BE2C (cell line): ENCODE measurements at regions not wholly inside any gene's neighbourhood (a gene's known extent, or its start where the extent isn't known, plus 50 kb on each side); places are given as distances from the start of the nearest gene placed in this dataset.

Source experiments
- DNase-seq: peaks from one replicate; pipeline ENCODE4 v3.0.0-alpha.2; 2020
- H3K27me3 ChIP-seq: fragments of 250-450 bp; sonication (Bioruptor Pico); 2 replicates; pipeline ENCODE4 v1.5.1; 2020; ENCODE audit warnings: mild to moderate bottlenecking
- H3K36me3 ChIP-seq: fragments of 250-450 bp; sonication (Bioruptor Pico); 2 replicates; pipeline ENCODE4 v1.5.1; 2020; ENCODE audit warnings: mild to moderate bottlenecking
- H3K4me1 ChIP-seq: fragments of 250-450 bp; sonication (Bioruptor Pico); 2 replicates; pipeline ENCODE4 v1.5.1; 2020
- H3K4me3 ChIP-seq: 2 replicates; pipeline ENCODE4 v1.5.1; 2011; ENCODE audit warnings: low read depth, low read length
- H3K9me3 ChIP-seq: fragments of 250-450 bp; sonication (Bioruptor Pico); 2 replicates; pipeline ENCODE4 v1.5.1; 2020
- TF ChIP-seq, protein P1 (sequence below): IDR thresholded peaks from 2 replicates; pipeline ENCODE4 v1.5.1; 2012; ENCODE audit warnings: mild to moderate bottlenecking, low read depth, low read length

DNA sequence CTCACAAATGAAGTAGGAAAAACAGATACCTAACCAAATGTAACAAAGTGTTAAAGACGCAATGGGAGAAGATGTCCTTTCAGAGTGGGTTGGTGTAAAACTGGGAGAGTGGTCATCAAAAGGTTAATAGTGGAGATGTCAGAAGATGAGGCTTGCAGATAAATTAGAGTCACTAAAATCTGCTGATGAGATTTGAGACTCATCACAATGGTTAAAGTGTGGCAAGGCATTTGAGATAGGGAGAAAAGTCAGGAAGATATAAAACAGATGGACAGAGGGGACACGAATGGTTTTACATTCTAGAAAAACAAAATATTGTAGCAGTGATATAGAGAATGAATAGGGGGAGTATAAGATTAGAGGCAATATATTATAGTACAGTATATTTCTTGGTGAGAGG lies 406.0 kb upstream of the SEMA6A start:
- no peaks in the 10 kb centered on the region for H3K9me3 ChIP-seq
- H3K27me3 ChIP-seq, result no peaks in the 10 kb centered on the region
- H3K4me1 ChIP-seq, result no peaks in the 10 kb centered on the region; the same call in 1 of the 2 replicates
- TF ChIP-seq, protein P1, sequence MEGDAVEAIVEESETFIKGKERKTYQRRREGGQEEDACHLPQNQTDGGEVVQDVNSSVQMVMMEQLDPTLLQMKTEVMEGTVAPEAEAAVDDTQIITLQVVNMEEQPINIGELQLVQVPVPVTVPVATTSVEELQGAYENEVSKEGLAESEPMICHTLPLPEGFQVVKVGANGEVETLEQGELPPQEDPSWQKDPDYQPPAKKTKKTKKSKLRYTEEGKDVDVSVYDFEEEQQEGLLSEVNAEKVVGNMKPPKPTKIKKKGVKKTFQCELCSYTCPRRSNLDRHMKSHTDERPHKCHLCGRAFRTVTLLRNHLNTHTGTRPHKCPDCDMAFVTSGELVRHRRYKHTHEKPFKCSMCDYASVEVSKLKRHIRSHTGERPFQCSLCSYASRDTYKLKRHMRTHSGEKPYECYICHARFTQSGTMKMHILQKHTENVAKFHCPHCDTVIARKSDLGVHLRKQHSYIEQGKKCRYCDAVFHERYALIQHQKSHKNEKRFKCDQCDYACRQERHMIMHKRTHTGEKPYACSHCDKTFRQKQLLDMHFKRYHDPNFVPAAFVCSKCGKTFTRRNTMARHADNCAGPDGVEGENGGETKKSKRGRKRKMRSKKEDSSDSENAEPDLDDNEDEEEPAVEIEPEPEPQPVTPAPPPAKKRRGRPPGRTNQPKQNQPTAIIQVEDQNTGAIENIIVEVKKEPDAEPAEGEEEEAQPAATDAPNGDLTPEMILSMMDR, result no peak
- no peak for DNase-seq
- no peaks in the 10 kb centered on the region for H3K36me3 ChIP-seq
- no peak overlapping the region for H3K4me3 ChIP-seq

DNA sequence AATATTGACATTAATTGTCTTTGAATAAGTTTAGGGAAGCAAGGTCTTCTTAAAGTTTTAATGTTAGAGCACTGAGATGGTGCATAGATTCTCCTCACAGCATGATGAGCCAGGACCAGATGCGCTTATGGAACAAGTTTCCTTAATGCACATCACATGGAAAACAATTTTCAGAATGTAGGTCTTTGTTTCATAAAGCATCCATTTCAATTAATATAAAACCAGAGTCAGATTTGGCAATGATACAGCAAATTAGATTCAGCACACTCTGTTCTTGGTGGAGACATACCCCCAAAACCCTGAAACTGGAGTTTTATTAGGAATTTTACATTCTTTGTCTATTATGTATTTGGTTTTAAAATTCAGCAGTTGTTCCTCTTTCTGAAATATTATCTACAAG lies 402.1 kb upstream of the SEMA6A start:
- Histone ChIP-seq H3K27me3 (no peaks in the 10 kb centered on the region), H3K9me3 (no peaks in the 10 kb centered on the region), H3K4me3 (no peak overlapping the region), H3K4me1 (no peaks in the 10 kb centered on the region), H3K36me3 (no peaks in the 10 kb centered on the region)
- TF ChIP-seq, protein P1, result no peak
- DNase-seq, result no peak

DNA sequence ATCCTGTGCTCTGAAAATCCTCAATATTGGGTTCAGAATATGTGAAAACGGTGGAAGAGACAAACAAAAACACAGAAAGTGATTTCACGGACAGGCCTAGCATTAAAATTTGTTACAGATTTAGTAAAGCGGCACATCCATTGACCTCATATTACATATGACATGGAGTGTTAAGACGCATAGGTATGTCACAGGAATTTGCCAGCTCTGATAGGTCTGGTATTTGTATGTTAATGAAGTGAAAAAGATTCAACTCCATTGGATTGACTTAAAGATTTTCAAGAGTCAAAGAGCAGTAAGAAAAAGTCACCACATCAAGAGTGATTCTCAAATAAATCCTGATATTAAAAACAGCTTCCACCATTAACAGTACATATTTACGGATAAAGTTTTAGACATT lies 396.5 kb upstream of the SEMA6A start:
- DNase-seq, result no peak
- H3K27me3 ChIP-seq, result no peaks in the 10 kb centered on the region
- H3K4me3 ChIP-seq, result no peak overlapping the region
- no peaks in the 10 kb centered on the region for H3K9me3 ChIP-seq
- H3K4me1 ChIP-seq, result peaks cover 18% of the 10 kb centered on the region
- TF ChIP-seq, protein P1, result no peak
- H3K36me3 ChIP-seq, result no peaks in the 10 kb centered on the region

DNA sequence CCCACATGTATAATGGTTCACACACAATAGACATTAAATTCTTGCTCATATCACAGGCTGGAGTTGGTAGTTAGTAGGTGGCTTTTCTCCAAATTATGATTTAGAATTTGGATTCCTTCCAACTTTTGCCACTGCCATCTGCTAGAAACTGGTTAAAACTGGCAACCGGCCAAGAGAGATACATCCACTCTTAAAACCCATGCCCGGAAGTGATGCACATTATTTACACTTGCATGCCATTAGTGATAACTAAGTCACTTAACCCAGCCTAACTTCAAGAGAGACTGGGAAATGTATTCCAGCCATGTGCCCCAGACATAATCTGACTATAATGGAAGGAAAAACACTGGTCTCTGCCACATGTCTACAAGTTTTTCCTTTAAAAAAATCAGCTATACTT lies 395.7 kb upstream of the SEMA6A start:
- TF ChIP-seq, protein P1, result no peak
- H3K9me3 ChIP-seq, result no peaks in the 10 kb centered on the region
- DNase-seq, result peak; percentile 89
- H3K4me3 ChIP-seq, result no peak overlapping the region
- no peaks in the 10 kb centered on the region for H3K27me3 ChIP-seq
- peaks cover 18% of the 10 kb centered on the region for H3K4me1 ChIP-seq
- no peaks in the 10 kb centered on the region for H3K36me3 ChIP-seq

DNA sequence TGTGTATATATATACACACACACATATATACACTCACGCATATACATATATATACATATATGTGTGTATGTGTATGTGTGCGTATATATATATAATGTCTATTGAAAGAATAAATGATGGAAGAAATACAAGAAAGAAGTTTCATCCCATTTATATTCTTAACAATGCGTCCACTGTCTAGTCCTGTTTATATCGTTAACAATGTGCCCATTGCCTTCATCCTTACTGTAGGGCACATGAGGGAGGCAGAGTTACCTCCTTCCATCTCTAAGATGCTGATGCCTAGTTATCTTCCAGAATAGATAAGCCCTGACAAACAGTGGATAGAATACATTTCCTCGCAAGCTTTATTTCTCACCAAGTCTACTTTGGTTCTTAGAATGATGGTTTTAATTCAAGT lies 389.8 kb upstream of the SEMA6A start:
- no peak for DNase-seq
- Histone ChIP-seq H3K4me1 (peaks cover 2% of the 10 kb centered on the region; the same call in 1 of the 2 replicates), H3K4me3 (no peak overlapping the region), H3K9me3 (no peaks in the 10 kb centered on the region), H3K36me3 (no peaks in the 10 kb centered on the region), H3K27me3 (no peaks in the 10 kb centered on the region)
- TF ChIP-seq, protein P1, result no peak

DNA sequence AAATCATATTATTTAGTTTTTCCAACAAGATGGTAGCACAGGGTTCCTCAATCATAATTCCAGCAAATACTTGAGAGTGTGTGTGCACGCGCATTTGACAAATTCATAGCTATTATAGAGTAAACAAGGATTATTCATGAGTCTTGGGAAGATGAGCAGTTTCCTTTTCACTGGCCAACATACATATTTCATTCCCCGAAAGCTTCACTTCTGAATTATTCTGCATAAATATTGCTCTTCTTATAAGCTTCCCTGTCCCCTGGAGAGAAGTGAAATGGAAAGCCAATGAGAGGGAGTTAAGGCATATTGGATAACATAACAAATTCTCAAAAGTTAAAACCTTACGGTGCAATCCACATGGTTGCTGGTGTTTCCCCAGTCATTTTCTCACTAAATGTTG lies 386.4 kb upstream of the SEMA6A start:
- Histone ChIP-seq H3K4me3 (no peak overlapping the region), H3K9me3 (no peaks in the 10 kb centered on the region), H3K27me3 (no peaks in the 10 kb centered on the region), H3K36me3 (no peaks in the 10 kb centered on the region), H3K4me1 (no peaks in the 10 kb centered on the region)
- no peak for DNase-seq
- TF ChIP-seq, protein P1, result no peak
